SK-N-SH (cell line): ENCODE measurements at regions not wholly inside any gene's neighbourhood (a gene's known extent, or its start where the extent isn't known, plus 50 kb on each side); places are given as distances from the start of the nearest gene placed in this dataset.

Experiments used
- CTCF ChIA-PET: fragments of 300-600, 350-600 bp; formaldehyde crosslinking; extraction: SDS; loops from one replicate; lab custom pipeline; 2021; lab: Yijun Ruan, JAX
- POLR2A ChIA-PET: fragments of 350-600 bp; sonication (Branson Sonifier 250); formaldehyde crosslinking; extraction: SDS; loops from one replicate; lab custom pipeline; 2020; ENCODE audit warnings: antibody characterized with exemption, inconsistent platforms; lab: Yijun Ruan, JAX
- DNase-seq: peaks from one replicate; pipeline ENCODE4 v3.0.0; 2012
- H2AFZ ChIP-seq: fragments of 200-600 bp; sonication (generic); 2 replicates; pipeline ENCODE4 v1.8.1; 2016; ENCODE audit warnings: antibody characterized with exemption, mild to moderate bottlenecking, low read depth
- H3F3A ChIP-seq: fragments of 200-600 bp; sonication (generic); replicated peaks from 2 replicates; pipeline ENCODE3; 2016; ENCODE audit warnings: antibody characterized with exemption, mild to moderate bottlenecking; ENCODE audit not compliant: insufficient read depth
- H3K27ac ChIP-seq, 2 experiments: fragments of 200-500 bp in 1 of 2; fragments of 200-600 bp in 1 of 2; sonication (Bioruptor generic) in 1 of 2; sonication (generic), shearing (Covaris generic) in 1 of 2; 2 replicates each; pipeline versions ENCODE4 v1.5.1 to v1.6.1; 2014 to 2016; ENCODE audit warnings: low read depth in 2 of 2, inconsistent platforms in 1 of 2, low read length in 1 of 2, mild to moderate bottlenecking in 1 of 2, mixed read lengths in 1 of 2
- H3K27me3 ChIP-seq: fragments of 200-600 bp; sonication (generic), shearing (Covaris generic); 2 replicates; pipeline ENCODE4 v1.6.1; 2016; ENCODE audit warnings: mixed run types; ENCODE audit not compliant: insufficient read depth
- H3K36me3 ChIP-seq, 2 experiments: fragments of 200-500 bp in 1 of 2; fragments of 200-600 bp in 1 of 2; sonication (Bioruptor generic) in 1 of 2; sonication (generic) in 1 of 2; replicated peaks in 1 of 2; 2 replicates each; pipeline versions ENCODE3 to v1.5.1; 2014 to 2016; ENCODE audit warnings: low read length in 1 of 2, mild to moderate bottlenecking in 1 of 2; ENCODE audit not compliant: insufficient read depth in 2 of 2, control insufficient read depth in 1 of 2
- H3K4me1 ChIP-seq, 2 experiments: fragments of 200-500 bp in 1 of 2; fragments of 200-600 bp in 1 of 2; sonication (Bioruptor generic) in 1 of 2; sonication (generic), shearing (Covaris generic) in 1 of 2; 2 replicates each; pipeline versions ENCODE4 v1.5.1 to v1.6.1; 2014 to 2016; ENCODE audit warnings: low read depth in 1 of 2, low read length in 1 of 2, mixed run types in 1 of 2; ENCODE audit not compliant: insufficient read depth in 2 of 2, control insufficient read depth in 1 of 2
- H3K4me2 ChIP-seq: fragments of 200-600 bp; sonication (generic), shearing (Covaris generic); 2 replicates; pipeline ENCODE4 v1.6.1; 2017; ENCODE audit warnings: mixed run types
- H3K4me3 ChIP-seq, 2 experiments: fragments of 200-500 bp in 1 of 2; fragments of 200-600 bp in 1 of 2; sonication (Bioruptor generic) in 1 of 2; sonication (generic), shearing (Covaris generic) in 1 of 2; 2 replicates each; pipeline versions ENCODE4 v1.5.1 to v1.8.1; 2014 to 2016; ENCODE audit warnings: low read depth in 2 of 2, inconsistent platforms in 1 of 2, low read length in 1 of 2, mild to moderate bottlenecking in 1 of 2, mixed read lengths in 1 of 2, moderate library complexity in 1 of 2
- H3K79me2 ChIP-seq: fragments of 200-600 bp; sonication (generic); 2 replicates; pipeline ENCODE4 v1.8.1; 2017; ENCODE audit warnings: mild to moderate bottlenecking; ENCODE audit not compliant: insufficient read depth
- H3K9ac ChIP-seq: fragments of 200-600 bp; sonication (generic); 2 replicates; pipeline ENCODE4 v1.6.1; 2017; ENCODE audit warnings: mixed run types
- H3K9me2 ChIP-seq: fragments of 200-600 bp; sonication (generic); 2 replicates; pipeline ENCODE4 v1.6.1; 2017; ENCODE audit warnings: mixed run types
- H3K9me3 ChIP-seq: fragments of 200-600 bp; sonication (generic); 2 replicates; pipeline ENCODE4 v1.6.1; 2017; ENCODE audit warnings: mixed run types, mild to moderate bottlenecking, moderate library complexity
- H4K20me1 ChIP-seq: fragments of 200-600 bp; sonication (generic); 2 replicates; pipeline ENCODE4 v1.6.1; 2017; ENCODE audit warnings: mild to moderate bottlenecking, mixed run types; ENCODE audit not compliant: insufficient read depth
- FOSL2 ChIP-seq: IDR thresholded peaks from 2 replicates; pipeline ENCODE4 v1.4.0; 2012; ENCODE audit warnings: low read depth, mild to moderate bottlenecking, moderate library complexity, borderline replicate concordance
- FOXM1 ChIP-seq: IDR thresholded peaks from 2 replicates; pipeline ENCODE4 v1.4.0; 2012; ENCODE audit warnings: low read depth, mild to moderate bottlenecking
- IRF3 ChIP-seq: fragments of 150-350 bp; IDR thresholded peaks from 2 replicates; pipeline ENCODE4 v1.6.1; 2016; ENCODE audit warnings: mild to moderate bottlenecking, low read depth, low read length
- NFIC ChIP-seq: IDR thresholded peaks from 2 replicates; pipeline ENCODE4 v1.4.0; 2012; ENCODE audit warnings: borderline replicate concordance
- NRF1 ChIP-seq: IDR thresholded peaks from 2 replicates; pipeline ENCODE4 v1.6.1; 2012; ENCODE audit warnings: low read depth, mild to moderate bottlenecking, low read length
- RXRA ChIP-seq: IDR thresholded peaks from 2 replicates; pipeline ENCODE4 v1.4.0; 2012; ENCODE audit warnings: low read depth, mild to moderate bottlenecking, borderline replicate concordance
- SIN3A ChIP-seq: IDR thresholded peaks from 2 replicates; pipeline ENCODE4 v1.6.1; 2012; ENCODE audit warnings: low read depth, mild to moderate bottlenecking, low read length, moderate library complexity, borderline replicate concordance
- WGBS: methylation state at CpG from one replicate; pipeline ENCODE4 v1.1.6; 2017; ENCODE audit warnings: low lambda C conversion rate; 5-methylcytosine and 5-hydroxymethylcytosine counted together

GRCh38 chr7:16045296-16045695 is 358.8 kb upstream of the MEOX2 start:
- 5% methylated on average over 3 of the region's 3 CpGs for WGBS
- H3K79me2 ChIP-seq = no peaks in the 10 kb centered on the region
- no peak for DNase-seq
- no peak overlapping the region for H3K4me2 ChIP-seq
- ChIA-PET CTCF (interaction anchor here (0.6 to 1.7 kb wide), 5 partner anchors 9 to 519 kb away, joined by 3 to 6 read pairs (median 3); no protein-coding TSS in a partner anchor), POLR2A (no interaction called here)
- no peaks in the 10 kb centered on the region for H4K20me1 ChIP-seq
- H3K27me3 ChIP-seq = peaks cover 23% of the 10 kb centered on the region
- no peaks in the 10 kb centered on the region for H3K9me2 ChIP-seq
- H3K4me3 ChIP-seq = no peak overlapping the region
- TF ChIP-seq FOSL2 (no peak), SIN3A (no peak), IRF3 (no peak)
- H3F3A ChIP-seq = no peaks in the 10 kb centered on the region
- H3K9ac ChIP-seq = no peak overlapping the region
- no peaks in the 10 kb centered on the region for H3K4me1 ChIP-seq
- no peaks in the 10 kb centered on the region for H3K36me3 ChIP-seq
- no peak overlapping the region for H3K27ac ChIP-seq
- no peak overlapping the region for H2AFZ ChIP-seq
- no peaks in the 10 kb centered on the region for H3K9me3 ChIP-seq

DNA sequence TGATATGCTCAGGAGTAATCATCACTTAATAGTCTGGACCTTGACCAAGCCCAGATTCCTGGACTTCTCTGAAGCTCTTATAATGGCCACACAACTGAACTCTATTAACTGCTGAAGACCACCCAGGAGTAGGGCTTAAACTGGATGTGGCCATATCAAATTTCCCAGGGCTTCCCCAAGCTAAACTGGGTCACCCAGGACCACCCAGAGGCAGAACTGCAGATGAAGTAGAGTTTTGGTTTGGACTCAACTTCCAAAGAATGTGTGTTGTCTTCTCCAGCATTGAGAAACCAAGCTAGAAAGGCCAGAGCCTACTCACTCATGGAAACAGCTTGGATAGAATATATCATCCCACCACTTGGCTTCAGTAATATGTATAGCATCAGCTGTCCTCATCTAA is 358.2 kb upstream of the MEOX2 start:
- Histone ChIP-seq H3K27ac (no peak overlapping the region), H3K27me3 (peaks cover 18% of the 10 kb centered on the region; the same call in 1 of the 2 replicates), H3K4me1 (no peaks in the 10 kb centered on the region), H3K4me3 (no peak overlapping the region), H3K36me3 (no peaks in the 10 kb centered on the region), H3K9me2 (no peaks in the 10 kb centered on the region), H3K9ac (no peak overlapping the region), H3F3A (no peaks in the 10 kb centered on the region), H4K20me1 (no peaks in the 10 kb centered on the region), H3K9me3 (no peaks in the 10 kb centered on the region), H3K4me2 (no peak overlapping the region), H2AFZ (no peak overlapping the region), H3K79me2 (no peaks in the 10 kb centered on the region)
- TF ChIP-seq FOXM1 (no peak), SIN3A (no peak), NRF1 (no peak), RXRA (no peak)
- no peak for DNase-seq
- POLR2A ChIA-PET = no interaction called here
- CTCF ChIA-PET = interaction anchor here (0.7 to 1.7 kb wide), 4 partner anchors 8 to 520 kb away, joined by 3 to 6 read pairs (median 3); no protein-coding TSS in a partner anchor

- no peak for TF ChIP-seq NFIC
- TF ChIP-seq FOXM1 = no peak
- POLR2A ChIA-PET = no interaction called here
- no peak overlapping the region for H3K27ac ChIP-seq
Observed at GRCh38 chr7:16040346-16040745, 353.9 kb upstream of the MEOX2 start.

More at GRCh38 chr7:16040346-16040745, 353.9 kb upstream of the MEOX2 start:
- H3K9me3 ChIP-seq = no peaks in the 10 kb centered on the region
- H3K9me2 ChIP-seq = no peaks in the 10 kb centered on the region
- no peaks in the 10 kb centered on the region for H3K79me2 ChIP-seq
- no peaks in the 10 kb centered on the region for H3F3A ChIP-seq
- no peaks in the 10 kb centered on the region for H3K36me3 ChIP-seq
- no peak overlapping the region for H3K4me3 ChIP-seq
- CTCF ChIA-PET = no interaction called here
- no peaks in the 10 kb centered on the region for H4K20me1 ChIP-seq
- no peak overlapping the region for H3K4me2 ChIP-seq
- 29% methylated on average over 5 of the region's 5 CpGs for WGBS
- DNase-seq = no peak
- no peak overlapping the region for H2AFZ ChIP-seq
- H3K4me1 ChIP-seq = no peaks in the 10 kb centered on the region
- H3K27me3 ChIP-seq = peaks cover 12% of the 10 kb centered on the region; the same call in 1 of the 2 replicates
- H3K9ac ChIP-seq = no peak overlapping the region
